SU-DHL-6 (cell line): ENCODE measurements at regions not wholly inside any gene's neighbourhood (a gene's known extent, or its start where the extent isn't known, plus 50 kb on each side); places are given as distances from the start of the nearest gene placed in this dataset.
"Not testable (repeated sequence)": the region's sequence is repeated elsewhere in the genome, so short reads cannot be mapped to it uniquely, and the experiment has no call there.

Experiments
- H2AFZ ChIP-seq: fragments of 200-600 bp; sonication (generic); 2 replicates; pipeline ENCODE4 v1.6.1; 2014; ENCODE audit warnings: low read depth, mild to moderate bottlenecking, moderate library complexity, mixed read lengths, antibody characterized with exemption, low read length; ENCODE audit not compliant: severe bottlenecking
- H3F3A ChIP-seq: fragments of 200-600 bp; shearing (Covaris generic); 2 replicates; pipeline ENCODE4 v1.6.0; 2016; ENCODE audit warnings: antibody characterized with exemption, mild to moderate bottlenecking; ENCODE audit not compliant: insufficient read depth
- H3K27ac ChIP-seq: fragments of 200-600 bp; sonication (generic); 2 replicates; pipeline ENCODE4 v1.5.1; 2016; ENCODE audit warnings: low read depth, mild to moderate bottlenecking, low read length, moderate library complexity, mixed read lengths
- H3K27me3 ChIP-seq: fragments of 200-600 bp; sonication (generic), shearing (Covaris generic); 2 replicates; pipeline ENCODE4 v1.6.0; 2014; ENCODE audit warnings: mild to moderate bottlenecking, low read length
- H3K36me3 ChIP-seq: fragments of 200-600 bp; sonication (generic); 2 replicates; pipeline ENCODE4 v1.6.1; 2014; ENCODE audit warnings: mild to moderate bottlenecking, low read length, mixed read lengths
- H3K4me2 ChIP-seq: fragments of 300-600, 200-600 bp; shearing (Covaris generic), sonication (generic); 2 replicates; pipeline ENCODE4 v1.6.0; 2014; ENCODE audit warnings: low read length, low read depth, mild to moderate bottlenecking; ENCODE audit not compliant: poor library complexity, severe bottlenecking
- H3K4me3 ChIP-seq: fragments of 200-600 bp; sonication (generic); 2 replicates; pipeline ENCODE4 v1.5.1; 2014; ENCODE audit warnings: antibody characterized with exemption, low read length, mild to moderate bottlenecking, mixed read lengths; ENCODE audit not compliant: insufficient read depth, poor library complexity, severe bottlenecking
- H3K79me2 ChIP-seq: fragments of 200-600 bp; sonication (generic); 2 replicates; pipeline ENCODE4 v1.6.1; 2014; ENCODE audit warnings: mild to moderate bottlenecking, low read length, moderate library complexity; ENCODE audit not compliant: insufficient read depth
- H3K9ac ChIP-seq: fragments of 200-600 bp; sonication (generic); 2 replicates; pipeline ENCODE4 v1.7.0; 2014; ENCODE audit warnings: mild to moderate bottlenecking, low read length
- H3K9me2 ChIP-seq: fragments of 200-600 bp; sonication (generic); replicated peaks from 2 replicates; pipeline ENCODE4 v1.6.1; 2014; ENCODE audit warnings: low read length; ENCODE audit not compliant: insufficient read depth
- H3K9me3 ChIP-seq: fragments of 200-600 bp; sonication (generic); 2 replicates; pipeline ENCODE4 v1.6.1; 2014; ENCODE audit warnings: low read length, mixed read lengths; ENCODE audit not compliant: insufficient read depth
- H4K20me1 ChIP-seq: fragments of 200-600 bp; sonication (generic); 2 replicates; pipeline ENCODE4 v1.6.1; 2014; ENCODE audit warnings: low read depth, mild to moderate bottlenecking, antibody characterized with exemption, low read length, moderate library complexity, mixed read lengths

DNA sequence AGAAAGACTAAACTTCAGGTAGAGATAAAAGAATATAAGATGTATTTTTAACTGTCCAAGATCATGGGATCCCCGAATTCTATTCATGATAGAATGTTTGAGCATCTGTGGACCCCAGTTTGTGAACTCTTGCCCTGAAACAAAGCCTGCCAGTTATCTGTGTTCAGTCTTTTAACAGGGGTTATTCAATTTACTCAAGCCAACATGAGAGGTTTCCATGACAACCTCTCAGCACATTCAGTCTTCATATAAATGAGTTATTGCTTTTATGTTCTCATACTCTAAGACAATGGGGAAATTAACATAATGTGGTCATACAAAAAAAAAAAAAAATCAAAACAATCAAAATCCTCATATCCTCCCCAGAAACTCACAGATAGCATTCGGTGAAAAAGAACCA lies 130.1 kb downstream of the NPIPA5 start:
- H4K20me1 ChIP-seq, H3K4me3 ChIP-seq, H3F3A ChIP-seq, H3K9me3 ChIP-seq, H2AFZ ChIP-seq, H3K27ac ChIP-seq, H3K4me2 ChIP-seq, H3K27me3 ChIP-seq, H3K9me2 ChIP-seq, H3K9ac ChIP-seq, H3K79me2 ChIP-seq, H3K36me3 ChIP-seq: not testable (repeated sequence)

DNA sequence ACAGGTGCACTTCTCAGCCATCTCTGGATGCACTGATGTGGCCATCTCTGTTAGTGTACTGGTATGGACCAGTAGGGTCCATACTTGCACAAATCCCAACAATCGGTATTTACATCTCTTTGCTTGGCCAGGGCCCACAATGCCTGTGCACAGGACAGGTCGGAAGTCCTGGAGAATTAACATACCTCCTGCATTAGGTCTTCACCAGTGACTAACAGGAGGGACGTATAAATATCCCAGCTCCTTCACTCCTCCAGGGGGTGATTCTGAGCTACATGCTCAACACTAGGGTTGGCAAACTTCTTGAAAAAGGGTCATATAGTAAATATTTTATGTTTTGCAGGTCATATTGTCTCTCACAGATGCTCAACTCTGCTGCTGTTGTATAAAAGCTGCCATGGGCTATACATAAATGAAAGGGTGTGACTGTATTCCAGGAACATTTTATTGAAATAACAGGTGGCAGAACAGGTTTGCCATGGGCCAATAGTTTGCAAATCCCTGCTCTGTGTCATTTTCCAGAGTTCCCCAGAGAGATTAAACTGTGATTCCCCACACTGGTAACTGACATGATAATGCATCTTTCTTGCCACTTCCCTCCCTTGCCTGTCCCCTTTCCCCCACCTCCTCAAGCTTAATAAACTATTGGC lies 141.3 kb downstream of the NPIPA5 start:
- H3K36me3 ChIP-seq, H2AFZ ChIP-seq, H3K9ac ChIP-seq, H3F3A ChIP-seq, H3K27ac ChIP-seq, H3K9me2 ChIP-seq, H3K9me3 ChIP-seq, H3K27me3 ChIP-seq, H3K79me2 ChIP-seq, H4K20me1 ChIP-seq, H3K4me3 ChIP-seq, H3K4me2 ChIP-seq: not testable (repeated sequence)

DNA sequence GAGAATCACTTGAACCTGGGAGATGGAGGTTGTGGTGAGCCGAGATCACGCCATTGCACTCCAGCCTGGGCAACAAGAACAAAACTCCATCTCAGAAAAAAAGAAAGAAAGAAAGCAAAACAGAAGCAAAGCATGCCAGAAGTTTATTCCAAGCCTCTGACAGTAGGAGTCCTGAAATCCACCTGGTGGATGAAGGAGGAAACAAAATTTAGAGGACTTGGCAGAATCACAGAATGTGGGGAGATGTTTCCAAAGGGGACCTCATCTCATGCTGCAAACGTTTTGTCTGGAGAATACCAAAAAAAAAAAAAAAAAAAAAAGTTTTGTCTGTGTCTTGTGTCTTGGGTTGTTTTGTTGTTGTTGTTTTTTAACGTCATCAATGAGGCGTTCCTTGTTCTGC lies 141.1 kb upstream of the RRN3 start:
- H3K27me3 ChIP-seq, H3K9ac ChIP-seq, H3K9me3 ChIP-seq: not testable (repeated sequence)

DNA sequence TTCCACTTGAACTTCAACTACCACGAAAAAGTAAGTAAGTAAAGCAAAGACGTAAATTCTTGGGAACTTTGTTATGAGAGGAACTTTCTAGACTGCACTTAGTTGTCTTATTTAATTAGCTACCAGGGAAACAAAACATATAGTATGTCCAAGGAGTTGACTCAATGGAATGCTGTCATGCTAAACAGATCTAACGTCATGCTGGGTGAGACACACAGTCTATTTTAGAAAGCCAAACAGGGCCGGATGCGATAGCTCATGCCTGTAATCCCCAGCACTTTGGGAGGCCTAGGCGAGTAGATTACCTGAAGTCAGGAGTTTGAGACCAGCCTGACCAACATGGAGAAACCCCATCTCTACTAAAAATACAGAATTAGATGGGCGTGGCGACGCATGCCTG lies 140.6 kb upstream of the RRN3 start:
- not testable (repeated sequence) for H3K9me2 ChIP-seq, H3K36me3 ChIP-seq, H3K9ac ChIP-seq, H3K79me2 ChIP-seq, H3F3A ChIP-seq, H3K4me3 ChIP-seq, H4K20me1 ChIP-seq, H3K4me2 ChIP-seq, H3K9me3 ChIP-seq, H2AFZ ChIP-seq, H3K27ac ChIP-seq, H3K27me3 ChIP-seq

More for the DNA sequence above, 141.1 kb upstream of the RRN3 start:
- not testable (repeated sequence) for H3K9me2 ChIP-seq, H4K20me1 ChIP-seq, H3K4me2 ChIP-seq, H3F3A ChIP-seq, H3K79me2 ChIP-seq, H3K36me3 ChIP-seq, H3K4me3 ChIP-seq, H3K27ac ChIP-seq, H2AFZ ChIP-seq

DNA sequence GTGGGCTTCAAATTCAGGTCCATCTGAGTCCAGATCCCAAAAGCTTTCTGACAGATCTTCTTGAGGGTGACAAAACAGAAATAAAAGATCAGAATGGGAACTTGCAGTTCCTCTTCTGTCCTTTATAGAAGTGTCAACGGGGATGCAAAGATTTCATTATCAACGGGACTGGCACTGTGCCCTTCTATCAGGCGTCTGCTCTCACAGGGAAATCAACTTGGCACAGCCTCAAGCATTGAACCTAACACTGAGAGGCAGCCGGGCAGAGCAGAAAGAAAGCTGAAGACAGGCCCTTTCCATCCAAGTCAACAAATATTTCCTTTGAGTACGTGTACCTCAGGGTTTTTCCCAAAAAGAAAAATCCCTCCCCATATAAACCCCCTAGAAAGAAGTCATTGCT lies 136.4 kb upstream of the RRN3 start:
- not testable (repeated sequence) for H3K79me2 ChIP-seq, H3K4me3 ChIP-seq, H2AFZ ChIP-seq, H3F3A ChIP-seq, H3K4me2 ChIP-seq, H3K9me3 ChIP-seq, H3K9ac ChIP-seq, H4K20me1 ChIP-seq, H3K9me2 ChIP-seq, H3K36me3 ChIP-seq, H3K27ac ChIP-seq, H3K27me3 ChIP-seq

DNA sequence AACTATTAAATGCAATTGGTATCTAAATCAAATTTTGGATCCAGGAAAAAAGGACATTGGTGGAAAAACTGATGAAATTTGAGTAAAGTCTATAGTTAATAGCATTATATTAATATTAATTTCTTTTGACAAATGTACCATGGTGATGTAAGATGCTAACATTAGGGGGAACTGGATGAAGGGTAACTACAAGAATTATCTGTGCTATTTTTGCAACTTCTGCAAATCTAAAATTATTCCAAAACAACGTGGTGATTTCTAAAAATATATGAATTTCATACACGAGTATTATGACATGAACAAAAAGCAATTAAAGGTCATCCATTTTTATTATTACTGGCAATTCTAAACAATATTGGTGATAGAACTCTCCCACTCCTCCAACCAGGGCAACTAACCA lies 135.6 kb upstream of the RRN3 start:
- H3K9me3 ChIP-seq, H3F3A ChIP-seq, H3K27me3 ChIP-seq, H3K27ac ChIP-seq, H3K4me2 ChIP-seq, H3K4me3 ChIP-seq, H3K9ac ChIP-seq, H3K79me2 ChIP-seq, H3K9me2 ChIP-seq, H3K36me3 ChIP-seq, H4K20me1 ChIP-seq, H2AFZ ChIP-seq: not testable (repeated sequence)

DNA sequence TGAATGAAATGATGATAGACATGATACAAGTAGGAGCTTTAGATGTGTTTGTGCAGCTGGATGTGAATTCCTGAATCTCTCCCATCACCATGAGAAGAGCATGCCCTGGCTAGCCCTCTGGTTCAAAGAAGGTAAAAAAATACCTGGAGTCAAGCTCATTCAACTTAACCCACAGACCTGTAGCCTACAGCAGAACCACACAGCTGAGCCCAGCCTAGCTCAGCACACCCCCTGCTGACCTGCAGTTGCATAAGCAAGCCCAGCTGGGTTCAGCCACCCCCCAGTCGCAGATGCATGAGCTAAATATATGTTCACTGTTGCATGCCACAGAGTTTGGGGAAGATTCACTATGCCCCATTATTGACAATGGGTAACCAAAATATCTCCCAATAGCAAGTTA lies 130.6 kb upstream of the RRN3 start:
- H3K4me3 ChIP-seq, H3K36me3 ChIP-seq, H3K9ac ChIP-seq, H3K4me2 ChIP-seq, H2AFZ ChIP-seq, H3K9me3 ChIP-seq, H3K79me2 ChIP-seq, H4K20me1 ChIP-seq, H3K9me2 ChIP-seq, H3K27me3 ChIP-seq, H3K27ac ChIP-seq, H3F3A ChIP-seq: not testable (repeated sequence)

DNA sequence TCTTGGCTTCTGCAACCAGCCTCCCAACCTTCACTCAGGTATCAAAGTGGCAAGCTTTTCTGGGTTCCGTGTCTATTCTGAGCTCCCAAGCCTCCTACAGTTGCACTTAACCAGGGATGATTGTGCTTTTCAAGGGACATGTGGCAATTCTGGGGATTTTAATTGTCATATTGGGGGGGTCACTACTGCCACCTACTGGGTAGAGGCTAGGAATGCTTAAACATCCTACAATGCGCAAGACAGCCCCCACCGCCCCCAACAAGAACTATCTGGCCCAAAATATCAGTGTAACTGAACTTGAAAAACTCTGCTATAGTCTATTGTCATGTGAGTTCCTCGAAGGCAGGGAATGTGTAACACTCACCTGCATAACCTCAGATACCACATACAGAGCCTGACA lies 129.3 kb upstream of the RRN3 start:
- H3K9me2 ChIP-seq, H3K4me3 ChIP-seq, H2AFZ ChIP-seq, H3K79me2 ChIP-seq, H3K9ac ChIP-seq, H3K36me3 ChIP-seq, H3K4me2 ChIP-seq, H3K9me3 ChIP-seq, H3K27ac ChIP-seq, H4K20me1 ChIP-seq, H3K27me3 ChIP-seq, H3F3A ChIP-seq: not testable (repeated sequence)
